ENCODE measurements at regions not wholly inside any gene's neighbourhood (a gene's known extent, or its start where the extent isn't known, plus 50 kb on each side); places are given as distances from the start of the nearest gene placed in this dataset.

DNA sequence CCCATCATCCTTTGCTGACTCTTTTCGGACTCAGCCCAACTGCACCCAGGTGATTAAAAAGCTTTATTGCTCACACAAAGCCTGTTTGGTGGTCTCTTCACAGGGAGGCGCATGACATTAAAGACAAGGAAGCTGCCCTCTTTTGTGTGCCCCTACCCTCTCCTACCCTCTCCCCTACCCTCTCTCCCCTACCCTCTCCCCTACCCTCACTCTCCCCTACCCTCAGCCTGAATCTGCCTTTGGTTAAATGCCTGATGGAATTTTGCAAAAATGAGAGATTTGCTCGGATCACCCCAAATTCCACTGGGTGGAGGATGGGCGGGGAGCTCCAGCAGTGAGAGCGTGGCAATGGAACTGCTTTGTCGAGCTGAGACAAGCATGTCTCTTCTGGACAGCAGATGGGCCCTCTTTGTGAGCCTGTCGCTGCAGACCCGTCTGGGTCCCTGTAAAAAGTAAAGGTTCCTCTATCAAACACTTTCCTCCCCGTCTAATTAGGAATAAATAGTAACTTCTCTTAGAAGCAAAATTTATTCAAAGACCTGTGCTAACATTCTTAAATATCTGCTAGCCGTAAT, 76.4 kb upstream of the MLN start:
- Histone ChIP-seq H3K27ac (ENCODE audit: insufficient read depth in 1 of 2, low read depth in 1 of 2, low read length in 2 of 2, poor library complexity in 1 of 2, severe bottlenecking in 2 of 2) (no peak overlapping the region), H3K27me3 (replicated peaks in 2 of 5; ENCODE audit: control insufficient read depth in 4 of 5, insufficient read depth in 5 of 5, low read length in 4 of 5) (peaks cover 0 to 18% (median 0%) of the 10 kb centered on the region in 5 experiments), H3K9me3 (ENCODE audit: control extremely low read depth in 1 of 5, control insufficient read depth in 4 of 5, insufficient read depth in 2 of 5, low read depth in 1 of 5, low read length in 4 of 5) (no peaks in the 10 kb centered on the region), H3K4me3 (ENCODE audit: control insufficient read depth in 1 of 7, extremely low read depth in 1 of 7, insufficient read depth in 4 of 7, low read depth in 2 of 7, low read length in 6 of 7) (no peak overlapping the region), H3K4me1 (ENCODE audit: control extremely low read depth in 1 of 4, control insufficient read depth in 4 of 4, insufficient read depth in 4 of 4, low read length in 3 of 4) (peaks cover 0 to under 1% (median 0%) of the 10 kb centered on the region in 4 experiments), H3K36me3 (ENCODE audit: control insufficient read depth in 4 of 4, insufficient read depth in 4 of 4, low read length in 3 of 4) (no peaks in the 10 kb centered on the region)
- ChIA-PET CTCF (no interaction called here), POLR2A (no interaction called here)
- no peak for DNase-seq
- 92% methylated on average over 5 of the region's 10 CpGs for WGBS (ENCODE audit: insufficient coverage)

DNA sequence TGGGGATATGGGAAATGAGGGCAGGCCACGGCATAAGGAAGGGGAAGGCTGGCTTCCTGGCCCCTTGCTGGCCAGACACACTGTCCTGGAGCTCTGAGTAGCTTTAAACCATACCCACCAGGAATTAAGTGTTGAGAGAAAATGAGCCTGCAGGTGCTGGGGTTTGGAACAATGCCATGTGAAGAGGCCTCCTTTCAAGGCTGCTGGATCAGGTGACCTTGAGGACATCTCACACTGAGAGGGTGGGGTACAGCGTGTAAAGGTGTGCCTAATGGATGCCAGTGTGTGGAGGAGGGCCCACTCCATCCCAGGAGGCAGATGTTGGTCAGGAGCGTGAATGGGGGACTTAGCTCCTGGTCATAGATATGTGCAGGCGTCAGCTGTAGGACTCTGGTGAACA, 74.8 kb upstream of the MLN start:
- Histone ChIP-seq H3K27me3 (replicated peaks in 2 of 5; ENCODE audit: control insufficient read depth in 4 of 5, insufficient read depth in 5 of 5, low read length in 4 of 5) (peaks cover 0 to 13% (median 0%) of the 10 kb centered on the region in 5 experiments), H3K4me1 (ENCODE audit: control extremely low read depth in 1 of 4, control insufficient read depth in 4 of 4, insufficient read depth in 4 of 4, low read length in 3 of 4) (peaks cover 0 to 3% (median 0%) of the 10 kb centered on the region in 4 experiments), H3K27ac (ENCODE audit: insufficient read depth in 1 of 2, low read depth in 1 of 2, low read length in 2 of 2, poor library complexity in 1 of 2, severe bottlenecking in 2 of 2) (no peak overlapping the region), H3K36me3 (ENCODE audit: control insufficient read depth in 4 of 4, insufficient read depth in 4 of 4, low read length in 3 of 4) (no peaks in the 10 kb centered on the region), H3K4me3 (ENCODE audit: control insufficient read depth in 1 of 7, extremely low read depth in 1 of 7, insufficient read depth in 4 of 7, low read depth in 2 of 7, low read length in 6 of 7) (no peak overlapping the region), H3K9me3 (ENCODE audit: control extremely low read depth in 1 of 5, control insufficient read depth in 4 of 5, insufficient read depth in 2 of 5, low read depth in 1 of 5, low read length in 4 of 5) (no peaks in the 10 kb centered on the region)
- DNase-seq = no peak
- WGBS (ENCODE audit: insufficient coverage) = 92% methylated on average over 4 of the region's 4 CpGs
- POLR2A ChIA-PET = no interaction called here
- CTCF ChIA-PET = interaction anchor here (1.2 kb wide), 1 partner anchor 11 kb away, joined by 3 read pairs; no protein-coding TSS in a partner anchor

DNA sequence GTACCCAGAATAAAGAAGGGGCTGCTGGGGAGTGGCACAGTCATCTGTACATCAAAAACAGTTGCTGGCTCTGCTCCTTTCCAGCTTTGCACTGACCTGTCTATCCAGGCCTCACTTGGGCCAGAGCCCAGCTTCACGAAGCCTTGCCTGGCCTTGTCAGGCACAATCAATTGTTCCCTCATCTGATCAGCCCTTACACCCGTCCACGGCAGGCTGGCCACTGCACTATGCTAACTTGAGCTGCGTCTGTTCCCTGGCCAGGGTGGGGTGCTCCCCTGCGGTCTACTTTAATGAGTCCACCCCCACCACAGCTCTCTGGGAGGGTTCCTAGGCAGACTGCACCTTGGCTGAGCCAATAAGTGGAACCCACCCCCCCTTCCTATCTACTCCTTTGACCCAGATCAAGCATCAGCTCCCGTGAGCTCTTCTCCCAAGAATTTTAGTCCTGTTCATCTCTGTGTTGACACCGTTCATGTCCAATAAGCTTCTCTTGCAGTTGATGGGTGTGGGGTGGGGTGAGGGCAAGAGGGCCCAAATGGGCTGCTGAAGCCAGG, 74.3 kb upstream of the MLN start:
- H3K4me3 ChIP-seq (ENCODE audit: control insufficient read depth in 1 of 7, extremely low read depth in 1 of 7, insufficient read depth in 4 of 7, low read depth in 2 of 7, low read length in 6 of 7) = no peak overlapping the region
- peaks cover 0 to 13% (median 0%) of the 10 kb centered on the region in 5 experiments for H3K27me3 ChIP-seq (replicated peaks in 2 of 5; ENCODE audit: control insufficient read depth in 4 of 5, insufficient read depth in 5 of 5, low read length in 4 of 5)
- CTCF ChIA-PET = interaction anchor here (1.2 kb wide), 1 partner anchor 10 kb away, joined by 3 read pairs; no protein-coding TSS in a partner anchor
- H3K4me1 ChIP-seq (ENCODE audit: control extremely low read depth in 1 of 4, control insufficient read depth in 4 of 4, insufficient read depth in 4 of 4, low read length in 3 of 4) = peaks cover 0 to 3% (median 0%) of the 10 kb centered on the region in 4 experiments
- WGBS (ENCODE audit: insufficient coverage) = 97% methylated on average over 7 of the region's 7 CpGs
- POLR2A ChIA-PET = no interaction called here
- no peaks in the 10 kb centered on the region for H3K9me3 ChIP-seq (ENCODE audit: control extremely low read depth in 1 of 5, control insufficient read depth in 4 of 5, insufficient read depth in 2 of 5, low read depth in 1 of 5, low read length in 4 of 5)
- no peaks in the 10 kb centered on the region for H3K36me3 ChIP-seq (ENCODE audit: control insufficient read depth in 4 of 4, insufficient read depth in 4 of 4, low read length in 3 of 4)
- H3K27ac ChIP-seq (ENCODE audit: insufficient read depth in 1 of 2, low read depth in 1 of 2, low read length in 2 of 2, poor library complexity in 1 of 2, severe bottlenecking in 2 of 2) = no peak overlapping the region
- no peak for DNase-seq

DNA sequence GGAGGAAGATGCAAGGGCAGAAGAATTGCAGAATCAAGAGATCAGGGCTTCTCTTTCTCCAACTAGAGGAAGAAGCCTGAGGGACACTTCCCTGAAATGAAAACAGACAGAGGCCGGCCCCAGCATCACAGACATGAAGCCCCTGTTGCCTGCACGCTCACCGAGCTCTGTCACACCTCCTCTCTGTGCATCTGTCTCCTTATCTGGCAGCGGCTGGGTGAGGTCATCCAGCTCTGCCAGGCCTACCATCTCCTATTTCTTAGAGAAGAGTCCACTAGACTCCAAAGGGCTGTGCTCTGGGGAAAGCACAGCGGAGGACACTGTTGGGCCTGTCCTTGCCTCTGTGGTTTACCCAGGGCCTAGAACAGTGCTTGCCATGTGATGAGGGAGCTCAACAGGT, 71.9 kb upstream of the MLN start:
- no peaks in the 10 kb centered on the region for H3K9me3 ChIP-seq (ENCODE audit: control extremely low read depth in 1 of 5, control insufficient read depth in 4 of 5, insufficient read depth in 2 of 5, low read depth in 1 of 5, low read length in 4 of 5)
- ChIA-PET POLR2A (no interaction called here), CTCF (interaction anchor here (0.9 to 1.5 kb wide), 3 partner anchors 19 to 104 kb away, joined by 3 to 5 read pairs (median 3); no protein-coding TSS in a partner anchor)
- H3K4me3 ChIP-seq (ENCODE audit: control insufficient read depth in 1 of 7, extremely low read depth in 1 of 7, insufficient read depth in 4 of 7, low read depth in 2 of 7, low read length in 6 of 7) = no peak overlapping the region
- 98% methylated on average over 5 of the region's 5 CpGs for WGBS (ENCODE audit: insufficient coverage)
- no peak overlapping the region for H3K27ac ChIP-seq (ENCODE audit: insufficient read depth in 1 of 2, low read depth in 1 of 2, low read length in 2 of 2, poor library complexity in 1 of 2, severe bottlenecking in 2 of 2)
- H3K27me3 ChIP-seq (replicated peaks in 2 of 5; ENCODE audit: control insufficient read depth in 4 of 5, insufficient read depth in 5 of 5, low read length in 4 of 5) = peaks cover 0 to 9% (median 0%) of the 10 kb centered on the region in 5 experiments
- peaks cover 0 to 3% (median 0%) of the 10 kb centered on the region in 4 experiments for H3K4me1 ChIP-seq (ENCODE audit: control extremely low read depth in 1 of 4, control insufficient read depth in 4 of 4, insufficient read depth in 4 of 4, low read length in 3 of 4)
- DNase-seq = no peak
- H3K36me3 ChIP-seq (ENCODE audit: control insufficient read depth in 4 of 4, insufficient read depth in 4 of 4, low read length in 3 of 4) = no peaks in the 10 kb centered on the region

DNA sequence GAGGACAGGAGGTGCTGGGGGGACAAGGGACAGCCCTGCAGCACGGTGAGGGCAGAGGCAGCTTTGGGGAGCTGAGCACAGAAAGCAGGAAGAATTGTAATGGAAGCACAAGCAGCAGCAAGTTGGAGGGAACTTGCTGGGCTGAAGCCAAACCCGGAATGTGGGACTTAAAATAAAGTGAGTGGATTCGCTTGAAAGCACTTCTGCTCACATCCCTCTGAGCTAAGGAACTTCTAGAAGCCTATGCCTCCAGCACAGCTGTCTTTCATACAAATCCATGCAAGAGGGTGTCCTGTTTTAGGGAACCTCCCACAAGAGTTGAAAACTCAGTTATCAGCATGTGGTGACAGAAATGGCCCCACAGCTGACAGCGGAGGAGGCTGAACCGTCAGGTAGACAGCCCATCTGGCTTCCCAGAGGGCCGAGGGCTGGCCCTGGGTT, 71.4 kb upstream of the MLN start:
- CTCF ChIA-PET = interaction anchor here (1.5 kb wide), 1 partner anchor 19 kb away, joined by 5 read pairs; no protein-coding TSS in a partner anchor
- no peak for DNase-seq

DNA sequence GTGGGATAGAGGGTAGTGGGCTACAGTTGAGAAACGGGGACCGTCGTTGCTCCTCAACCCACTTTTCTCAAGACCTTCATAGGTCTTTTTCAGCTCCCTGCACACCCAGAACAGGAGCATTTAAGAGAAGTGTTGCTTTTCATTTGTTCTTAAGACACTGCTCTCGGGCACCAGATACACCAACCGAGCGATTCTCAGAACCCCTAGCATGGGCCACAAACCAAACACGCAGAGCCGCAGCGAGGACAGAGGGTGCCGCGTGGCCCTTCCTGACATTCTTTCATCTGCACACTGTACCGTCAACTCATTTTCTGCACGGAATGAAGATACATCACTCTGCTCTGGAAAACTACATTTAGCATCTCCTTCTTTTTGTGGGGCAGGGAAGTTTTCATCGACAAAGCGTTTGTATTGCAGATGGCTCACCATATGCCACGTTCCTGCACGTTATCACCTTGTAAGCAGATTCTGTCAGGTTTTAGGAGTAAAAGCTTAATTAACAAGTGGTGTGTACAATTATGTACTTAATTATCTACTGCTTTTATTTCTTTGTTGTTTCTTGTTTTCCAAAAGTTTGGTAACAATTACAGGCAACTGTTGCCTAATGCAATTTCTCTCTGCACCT, 70.4 kb upstream of the MLN start:
- H3K4me3 ChIP-seq (ENCODE audit: control insufficient read depth in 1 of 7, extremely low read depth in 1 of 7, insufficient read depth in 4 of 7, low read depth in 2 of 7, low read length in 6 of 7) = no peak overlapping the region
- H3K36me3 ChIP-seq (ENCODE audit: control insufficient read depth in 4 of 4, insufficient read depth in 4 of 4, low read length in 3 of 4) = no peaks in the 10 kb centered on the region
- POLR2A ChIA-PET = no interaction called here
- no peaks in the 10 kb centered on the region for H3K9me3 ChIP-seq (ENCODE audit: control extremely low read depth in 1 of 5, control insufficient read depth in 4 of 5, insufficient read depth in 2 of 5, low read depth in 1 of 5, low read length in 4 of 5)
- WGBS (ENCODE audit: insufficient coverage) = 98% methylated on average over 9 of the region's 17 CpGs
- no peak for DNase-seq
- peaks cover 0 to 3% (median 0%) of the 10 kb centered on the region in 4 experiments for H3K4me1 ChIP-seq (ENCODE audit: control extremely low read depth in 1 of 4, control insufficient read depth in 4 of 4, insufficient read depth in 4 of 4, low read length in 3 of 4)
- CTCF ChIA-PET = no interaction called here
- H3K27me3 ChIP-seq (replicated peaks in 2 of 5; ENCODE audit: control insufficient read depth in 4 of 5, insufficient read depth in 5 of 5, low read length in 4 of 5) = peaks cover 0 to 11% (median 0%) of the 10 kb centered on the region in 5 experiments
- no peak overlapping the region for H3K27ac ChIP-seq (ENCODE audit: insufficient read depth in 1 of 2, low read depth in 1 of 2, low read length in 2 of 2, poor library complexity in 1 of 2, severe bottlenecking in 2 of 2)

More for the DNA sequence above, 71.4 kb upstream of the MLN start:
- H3K9me3 ChIP-seq (ENCODE audit: control extremely low read depth in 1 of 5, control insufficient read depth in 4 of 5, insufficient read depth in 2 of 5, low read depth in 1 of 5, low read length in 4 of 5) = no peaks in the 10 kb centered on the region
- 88% methylated on average over 4 of the region's 6 CpGs for WGBS (ENCODE audit: insufficient coverage)
- no peak overlapping the region for H3K27ac ChIP-seq (ENCODE audit: insufficient read depth in 1 of 2, low read depth in 1 of 2, low read length in 2 of 2, poor library complexity in 1 of 2, severe bottlenecking in 2 of 2)
- peaks cover 0 to 11% (median 0%) of the 10 kb centered on the region in 5 experiments for H3K27me3 ChIP-seq (replicated peaks in 2 of 5; ENCODE audit: control insufficient read depth in 4 of 5, insufficient read depth in 5 of 5, low read length in 4 of 5)
- H3K4me3 ChIP-seq (ENCODE audit: control insufficient read depth in 1 of 7, extremely low read depth in 1 of 7, insufficient read depth in 4 of 7, low read depth in 2 of 7, low read length in 6 of 7) = no peak overlapping the region
- peaks cover 0 to 3% (median 0%) of the 10 kb centered on the region in 4 experiments for H3K4me1 ChIP-seq (ENCODE audit: control extremely low read depth in 1 of 4, control insufficient read depth in 4 of 4, insufficient read depth in 4 of 4, low read length in 3 of 4)
- no peaks in the 10 kb centered on the region for H3K36me3 ChIP-seq (ENCODE audit: control insufficient read depth in 4 of 4, insufficient read depth in 4 of 4, low read length in 3 of 4)
- POLR2A ChIA-PET = no interaction called here

DNA sequence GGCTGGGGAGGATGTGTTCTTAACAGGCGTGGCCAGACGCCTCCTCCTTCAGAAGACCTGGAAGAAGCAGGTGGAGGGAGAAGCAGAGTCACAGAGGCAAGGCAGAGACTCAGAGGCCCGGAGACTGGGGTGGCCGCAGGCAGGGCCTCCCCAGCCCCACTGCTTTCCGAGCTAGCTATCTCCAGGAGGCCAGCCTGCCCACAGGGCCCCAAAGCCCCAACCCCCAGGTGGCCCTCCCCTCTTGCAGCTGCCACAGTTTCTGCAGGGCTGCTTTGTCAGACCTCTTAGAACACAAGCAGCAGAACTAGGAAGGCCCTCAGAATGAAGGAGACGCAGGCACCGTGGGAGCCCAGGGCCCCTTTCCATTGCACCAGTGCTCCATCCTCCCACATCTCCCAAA, 69.0 kb upstream of the MLN start:
- H3K4me1 ChIP-seq (ENCODE audit: control extremely low read depth in 1 of 4, control insufficient read depth in 4 of 4, insufficient read depth in 4 of 4, low read length in 3 of 4) = peaks cover 0 to 3% (median 0%) of the 10 kb centered on the region in 4 experiments
- peaks cover 0 to 15% (median 0%) of the 10 kb centered on the region in 5 experiments for H3K27me3 ChIP-seq (replicated peaks in 2 of 5; ENCODE audit: control insufficient read depth in 4 of 5, insufficient read depth in 5 of 5, low read length in 4 of 5)
- no peak overlapping the region for H3K27ac ChIP-seq (ENCODE audit: insufficient read depth in 1 of 2, low read depth in 1 of 2, low read length in 2 of 2, poor library complexity in 1 of 2, severe bottlenecking in 2 of 2)
- ChIA-PET CTCF (no interaction called here), POLR2A (no interaction called here)
- no peaks in the 10 kb centered on the region for H3K36me3 ChIP-seq (ENCODE audit: control insufficient read depth in 4 of 4, insufficient read depth in 4 of 4, low read length in 3 of 4)
- WGBS (ENCODE audit: insufficient coverage) = 100% methylated on average over 1 of the region's 7 CpGs
- no peak for DNase-seq
- no peak overlapping the region for H3K4me3 ChIP-seq (ENCODE audit: control insufficient read depth in 1 of 7, extremely low read depth in 1 of 7, insufficient read depth in 4 of 7, low read depth in 2 of 7, low read length in 6 of 7)
- H3K9me3 ChIP-seq (ENCODE audit: control extremely low read depth in 1 of 5, control insufficient read depth in 4 of 5, insufficient read depth in 2 of 5, low read depth in 1 of 5, low read length in 4 of 5) = no peaks in the 10 kb centered on the region

Measured in common myeloid progenitor, CD34-positive (primary cell).